Glutamatergic neuron (in vitro differentiated cells): ENCODE measurements at regions not wholly inside any gene's neighbourhood (a gene's known extent, or its start where the extent isn't known, plus 50 kb on each side); places are given as distances from the start of the nearest gene placed in this dataset.

Experiments
- DNase-seq: peaks from one replicate; pipeline ENCODE4 v3.0.0; 2022
- H3K27ac Mint-ChIP-seq: one replicate; pipeline ENCODE4 v1.8.0; 2020; ENCODE audit warnings: mild to moderate bottlenecking, mixed read lengths, inconsistent platforms; ENCODE audit not compliant: unreplicated experiment
- H3K27me3 Mint-ChIP-seq: one replicate; pipeline ENCODE4 v1.8.0; 2020; ENCODE audit warnings: mild to moderate bottlenecking, moderate library complexity, mixed read lengths, inconsistent platforms; ENCODE audit not compliant: unreplicated experiment
- H3K36me3 Mint-ChIP-seq: one replicate; pipeline ENCODE4 v1.8.0; 2020; ENCODE audit warnings: mild to moderate bottlenecking, mixed read lengths, inconsistent platforms; ENCODE audit not compliant: unreplicated experiment
- H3K4me1 Mint-ChIP-seq: one replicate; pipeline ENCODE4 v1.8.0; 2020; ENCODE audit warnings: mild to moderate bottlenecking, low read depth, mixed read lengths, inconsistent platforms; ENCODE audit not compliant: unreplicated experiment
- H3K4me3 Mint-ChIP-seq: one replicate; pipeline ENCODE4 v1.8.0; 2020; ENCODE audit warnings: mild to moderate bottlenecking, mixed read lengths, inconsistent platforms; ENCODE audit not compliant: unreplicated experiment
- H3K9me3 Mint-ChIP-seq: one replicate; pipeline ENCODE4 v1.8.0; 2020; ENCODE audit warnings: mild to moderate bottlenecking, moderate library complexity, mixed read lengths, inconsistent platforms; ENCODE audit not compliant: unreplicated experiment
- TF ChIP-seq, protein P1 (sequence below): fragments of 200-600 bp; sonication (generic); IDR thresholded peaks from one replicate; pipeline ENCODE4 v1.5.0; 2021; ENCODE audit not compliant: partially characterized antibody, unreplicated experiment

DNA sequence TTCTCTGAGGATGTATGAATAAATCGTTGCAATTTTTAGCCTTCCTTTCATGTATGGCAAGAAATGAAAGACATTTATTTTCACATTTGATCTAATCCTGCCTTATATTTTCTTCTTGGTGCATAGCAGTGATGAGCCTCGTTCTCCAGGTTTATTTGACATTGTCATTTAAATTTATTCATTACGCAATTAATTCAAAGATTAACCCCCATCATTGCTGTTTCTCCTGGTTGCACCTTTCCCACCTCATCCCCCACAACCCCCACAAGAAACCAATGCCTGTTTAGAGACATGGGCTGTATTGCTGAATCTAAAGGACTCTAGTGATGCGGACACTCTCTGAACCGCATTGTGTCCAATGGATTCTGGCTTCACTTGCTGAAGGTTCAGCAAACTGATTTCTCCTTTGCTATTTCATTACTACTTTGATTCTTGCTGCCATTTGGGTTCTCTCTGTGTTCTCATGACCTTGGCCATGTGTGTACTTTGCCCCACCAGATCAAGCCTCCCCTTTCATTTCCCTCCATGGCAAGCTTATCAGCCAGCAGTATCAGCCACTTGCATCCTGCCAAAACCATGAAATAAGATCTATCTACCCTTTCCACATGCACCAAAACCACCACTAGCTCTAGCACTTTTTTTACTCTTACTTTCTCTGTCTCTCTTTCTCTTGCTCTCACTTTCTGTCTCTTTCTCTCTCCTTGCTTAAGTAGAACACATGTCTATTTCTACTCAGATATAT lies 382.7 kb downstream of the GBE1 start:
- no peak for DNase-seq
- Mint-ChIP-seq H3K4me3 (no peak overlapping the region), H3K27ac (no peak overlapping the region), H3K27me3 (no peaks in the 10 kb centered on the region), H3K4me1 (peaks cover 6% of the 10 kb centered on the region), H3K9me3 (no peaks in the 10 kb centered on the region), H3K36me3 (peaks cover 6% of the 10 kb centered on the region)
- TF ChIP-seq, protein P1, sequence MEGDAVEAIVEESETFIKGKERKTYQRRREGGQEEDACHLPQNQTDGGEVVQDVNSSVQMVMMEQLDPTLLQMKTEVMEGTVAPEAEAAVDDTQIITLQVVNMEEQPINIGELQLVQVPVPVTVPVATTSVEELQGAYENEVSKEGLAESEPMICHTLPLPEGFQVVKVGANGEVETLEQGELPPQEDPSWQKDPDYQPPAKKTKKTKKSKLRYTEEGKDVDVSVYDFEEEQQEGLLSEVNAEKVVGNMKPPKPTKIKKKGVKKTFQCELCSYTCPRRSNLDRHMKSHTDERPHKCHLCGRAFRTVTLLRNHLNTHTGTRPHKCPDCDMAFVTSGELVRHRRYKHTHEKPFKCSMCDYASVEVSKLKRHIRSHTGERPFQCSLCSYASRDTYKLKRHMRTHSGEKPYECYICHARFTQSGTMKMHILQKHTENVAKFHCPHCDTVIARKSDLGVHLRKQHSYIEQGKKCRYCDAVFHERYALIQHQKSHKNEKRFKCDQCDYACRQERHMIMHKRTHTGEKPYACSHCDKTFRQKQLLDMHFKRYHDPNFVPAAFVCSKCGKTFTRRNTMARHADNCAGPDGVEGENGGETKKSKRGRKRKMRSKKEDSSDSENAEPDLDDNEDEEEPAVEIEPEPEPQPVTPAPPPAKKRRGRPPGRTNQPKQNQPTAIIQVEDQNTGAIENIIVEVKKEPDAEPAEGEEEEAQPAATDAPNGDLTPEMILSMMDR: no peak

DNA sequence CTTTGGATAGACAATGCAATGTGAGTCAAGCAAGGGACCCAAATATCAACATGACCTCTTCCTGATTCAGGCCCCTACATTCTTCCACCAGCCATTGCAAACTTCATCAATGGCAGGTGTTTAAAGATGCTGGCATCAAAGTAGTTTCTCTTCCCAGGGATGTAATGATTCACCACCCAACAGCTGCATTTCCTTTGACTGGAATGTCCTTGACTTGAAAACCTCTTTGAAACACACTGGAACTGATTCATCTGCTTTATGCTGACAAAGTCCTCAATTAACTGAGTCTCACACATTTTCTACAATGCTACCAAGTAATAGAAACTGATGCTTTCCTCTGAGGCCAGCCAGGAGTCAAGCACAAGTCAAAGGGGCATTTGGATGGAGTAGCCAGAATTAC lies 385.5 kb downstream of the GBE1 start:
- Mint-ChIP-seq H3K27me3 (no peaks in the 10 kb centered on the region), H3K36me3 (no peaks in the 10 kb centered on the region), H3K4me3 (no peak overlapping the region), H3K4me1 (peaks cover 6% of the 10 kb centered on the region), H3K9me3 (no peaks in the 10 kb centered on the region), H3K27ac (no peak overlapping the region)
- TF ChIP-seq, protein P1: no peak
- no peak for DNase-seq

DNA sequence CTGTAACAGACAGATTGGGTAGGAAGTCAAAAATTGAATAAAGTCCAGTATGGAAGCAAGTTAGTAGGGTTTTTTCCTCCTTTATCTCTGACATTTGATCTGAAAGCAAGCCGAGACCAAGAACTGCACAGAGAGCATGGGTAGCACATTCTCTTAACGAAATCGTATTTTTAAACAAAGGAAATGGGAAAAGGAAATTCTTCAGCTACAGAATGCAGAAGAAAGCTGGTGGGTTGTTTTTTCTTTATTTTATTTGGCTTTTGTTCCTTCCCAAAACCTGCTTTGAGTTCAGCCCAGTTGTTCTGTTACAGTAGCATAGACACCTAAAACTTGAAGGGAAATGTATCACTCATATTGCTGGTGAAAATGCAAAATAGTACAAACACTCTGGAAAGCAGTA lies 397.0 kb downstream of the GBE1 start:
- no peaks in the 10 kb centered on the region for H3K4me1 Mint-ChIP-seq
- no peak overlapping the region for H3K4me3 Mint-ChIP-seq
- TF ChIP-seq, protein P1: no peak
- no peaks in the 10 kb centered on the region for H3K9me3 Mint-ChIP-seq
- no peaks in the 10 kb centered on the region for H3K27me3 Mint-ChIP-seq
- H3K36me3 Mint-ChIP-seq: no peaks in the 10 kb centered on the region
- no peak overlapping the region for H3K27ac Mint-ChIP-seq
- DNase-seq: no peak

DNA sequence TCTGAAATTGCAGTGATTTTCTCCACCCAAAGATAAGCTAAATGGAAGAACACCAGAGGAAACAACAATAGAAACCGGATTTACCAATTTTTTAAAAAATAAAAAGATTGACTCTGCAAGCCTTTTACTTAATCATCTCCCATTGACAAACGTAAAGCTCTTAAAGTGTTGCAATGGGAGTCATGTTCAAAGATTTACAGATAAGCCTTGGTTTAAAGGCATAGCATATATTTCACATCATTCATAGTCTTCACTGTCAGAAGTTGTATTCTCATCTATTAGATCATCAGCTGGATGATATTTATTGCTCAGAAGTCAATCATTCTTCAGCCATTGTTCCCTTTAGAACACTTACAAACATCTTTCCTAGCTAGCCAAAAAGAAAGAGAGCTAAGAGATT lies 397.6 kb downstream of the GBE1 start:
- no peaks in the 10 kb centered on the region for H3K36me3 Mint-ChIP-seq
- no peaks in the 10 kb centered on the region for H3K4me1 Mint-ChIP-seq
- no peaks in the 10 kb centered on the region for H3K9me3 Mint-ChIP-seq
- TF ChIP-seq, protein P1: no peak
- DNase-seq: no peak
- no peak overlapping the region for H3K4me3 Mint-ChIP-seq
- H3K27me3 Mint-ChIP-seq: no peaks in the 10 kb centered on the region
- H3K27ac Mint-ChIP-seq: no peak overlapping the region

DNA sequence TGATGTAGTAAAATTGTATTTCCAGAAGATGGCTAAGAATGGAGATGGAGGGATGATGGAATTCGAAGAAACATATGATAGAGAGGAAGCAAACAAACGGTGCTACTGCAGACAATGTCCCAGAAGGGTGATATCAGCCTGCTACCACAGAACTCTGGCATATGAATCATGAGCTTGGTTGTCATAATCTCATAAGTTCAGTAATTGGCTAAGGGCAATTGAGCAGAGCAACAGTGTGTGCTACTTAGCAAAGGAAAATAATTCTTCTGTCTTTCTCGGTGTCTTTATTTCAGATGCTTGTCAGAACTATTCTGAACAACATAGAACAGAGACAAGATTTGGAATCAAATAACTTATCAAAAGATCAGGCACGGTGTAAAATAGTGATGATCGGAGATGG lies 407.3 kb downstream of the GBE1 start:
- Mint-ChIP-seq H3K4me1 (no peaks in the 10 kb centered on the region), H3K9me3 (no peaks in the 10 kb centered on the region), H3K27me3 (no peaks in the 10 kb centered on the region), H3K4me3 (no peak overlapping the region), H3K36me3 (no peaks in the 10 kb centered on the region), H3K27ac (no peak overlapping the region)
- no peak for DNase-seq
- TF ChIP-seq, protein P1: no peak
